ENCODE measurements at regions not wholly inside any gene's neighbourhood (a gene's known extent, or its start where the extent isn't known, plus 50 kb on each side); places are given as distances from the start of the nearest gene placed in this dataset.

DNA sequence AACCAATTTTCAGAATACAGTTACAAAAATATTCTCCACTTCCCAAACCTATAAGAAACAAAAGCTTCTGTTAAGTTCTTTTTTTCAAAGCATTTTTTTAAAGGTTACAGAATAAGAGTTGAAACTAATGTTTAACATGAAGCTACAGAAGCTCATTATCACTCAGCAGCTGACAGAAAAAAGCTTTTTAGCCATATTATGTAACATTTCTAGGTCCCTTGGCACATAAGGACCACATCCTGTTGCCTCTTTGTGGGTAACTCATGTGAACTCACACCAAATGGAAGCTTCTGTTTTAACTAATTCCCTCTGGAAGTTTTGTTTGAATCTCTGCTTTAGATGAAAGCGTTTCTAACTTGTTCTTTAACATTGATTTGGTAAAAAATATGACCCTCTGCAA is 242.5 kb upstream of the TMPRSS15 start:
- no peak for TF ChIP-seq POLR2A (IDR thresholded peaks at IDR 0.05)
- TF ChIP-seq, protein P1, sequence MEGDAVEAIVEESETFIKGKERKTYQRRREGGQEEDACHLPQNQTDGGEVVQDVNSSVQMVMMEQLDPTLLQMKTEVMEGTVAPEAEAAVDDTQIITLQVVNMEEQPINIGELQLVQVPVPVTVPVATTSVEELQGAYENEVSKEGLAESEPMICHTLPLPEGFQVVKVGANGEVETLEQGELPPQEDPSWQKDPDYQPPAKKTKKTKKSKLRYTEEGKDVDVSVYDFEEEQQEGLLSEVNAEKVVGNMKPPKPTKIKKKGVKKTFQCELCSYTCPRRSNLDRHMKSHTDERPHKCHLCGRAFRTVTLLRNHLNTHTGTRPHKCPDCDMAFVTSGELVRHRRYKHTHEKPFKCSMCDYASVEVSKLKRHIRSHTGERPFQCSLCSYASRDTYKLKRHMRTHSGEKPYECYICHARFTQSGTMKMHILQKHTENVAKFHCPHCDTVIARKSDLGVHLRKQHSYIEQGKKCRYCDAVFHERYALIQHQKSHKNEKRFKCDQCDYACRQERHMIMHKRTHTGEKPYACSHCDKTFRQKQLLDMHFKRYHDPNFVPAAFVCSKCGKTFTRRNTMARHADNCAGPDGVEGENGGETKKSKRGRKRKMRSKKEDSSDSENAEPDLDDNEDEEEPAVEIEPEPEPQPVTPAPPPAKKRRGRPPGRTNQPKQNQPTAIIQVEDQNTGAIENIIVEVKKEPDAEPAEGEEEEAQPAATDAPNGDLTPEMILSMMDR (IDR thresholded peaks at IDR 0.05), result no peak
